ENCODE measurements at regions not wholly inside any gene's neighbourhood (a gene's known extent, or its start where the extent isn't known, plus 50 kb on each side); places are given as distances from the start of the nearest gene placed in this dataset.

- Histone ChIP-seq H3K4me3 (ENCODE audit: low read depth in 1 of 2, low read length in 1 of 2) (no peak overlapping the region), H3K27ac (no peak overlapping the region), H3K4me1 (ENCODE audit: control insufficient read depth in 1 of 2, insufficient read depth in 1 of 2, low read depth in 1 of 2, low read length in 1 of 2) (no peaks in the 10 kb centered on the region), H3K27me3 (no peaks in the 10 kb centered on the region), H3K36me3 (no peaks in the 10 kb centered on the region), H3K9me3 (no peaks in the 10 kb centered on the region)
- no peak for TF ChIP-seq CTCF (IDR thresholded peaks at IDR 0.05)
Measured at GRCh38 chr2:103902347-103902746, 951.6 kb upstream of the POU3F3 start.

GRCh38 chr2:103921161-103921560, 932.8 kb upstream of the POU3F3 start:
- no peaks in the 10 kb centered on the region for H3K9me3 ChIP-seq
- no peak overlapping the region for H3K4me3 ChIP-seq (ENCODE audit: low read depth in 1 of 2, low read length in 1 of 2)
- no peaks in the 10 kb centered on the region for H3K36me3 ChIP-seq
- no peak for TF ChIP-seq CTCF (IDR thresholded peaks at IDR 0.05)
- H3K27ac ChIP-seq = no peak overlapping the region
- H3K27me3 ChIP-seq = no peaks in the 10 kb centered on the region
- H3K4me1 ChIP-seq (ENCODE audit: control insufficient read depth in 1 of 2, insufficient read depth in 1 of 2, low read depth in 1 of 2, low read length in 1 of 2) = no peaks in the 10 kb centered on the region

GRCh38 chr2:103942199-103942598, 911.7 kb upstream of the POU3F3 start:
- H3K4me3 ChIP-seq (ENCODE audit: low read depth in 1 of 2, low read length in 1 of 2) = no peak overlapping the region
- no peaks in the 10 kb centered on the region for H3K27me3 ChIP-seq
- H3K4me1 ChIP-seq (ENCODE audit: control insufficient read depth in 1 of 2, insufficient read depth in 1 of 2, low read depth in 1 of 2, low read length in 1 of 2) = no peaks in the 10 kb centered on the region
- TF ChIP-seq CTCF (IDR thresholded peaks at IDR 0.05) = no peak
- H3K27ac ChIP-seq = no peak overlapping the region
- no peaks in the 10 kb centered on the region for H3K9me3 ChIP-seq
- H3K36me3 ChIP-seq = no peaks in the 10 kb centered on the region

DNA sequence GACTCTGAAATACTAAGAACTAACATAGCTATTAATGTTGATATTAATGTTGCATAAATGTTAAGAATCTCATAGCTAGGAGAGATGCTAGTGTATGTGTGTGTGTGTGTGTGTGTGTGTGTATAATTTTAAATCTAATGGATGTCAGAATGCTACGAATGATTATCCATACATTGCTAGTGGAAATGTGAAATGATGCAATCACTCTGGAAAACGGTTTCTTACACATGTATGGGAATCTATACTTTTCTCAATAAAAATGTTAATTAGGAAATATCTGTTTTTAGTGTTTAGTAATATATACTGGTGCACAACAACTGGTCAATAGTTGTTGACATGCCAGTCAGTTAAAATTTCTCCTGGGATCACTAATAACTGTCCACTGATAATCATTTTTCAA, 908.8 kb upstream of the POU3F3 start:
- Histone ChIP-seq H3K4me1 (ENCODE audit: control insufficient read depth in 1 of 2, insufficient read depth in 1 of 2, low read depth in 1 of 2, low read length in 1 of 2) (no peaks in the 10 kb centered on the region), H3K27me3 (no peaks in the 10 kb centered on the region), H3K36me3 (no peaks in the 10 kb centered on the region), H3K9me3 (no peaks in the 10 kb centered on the region), H3K27ac (no peak overlapping the region), H3K4me3 (ENCODE audit: low read depth in 1 of 2, low read length in 1 of 2) (no peak overlapping the region)
- no peak for TF ChIP-seq CTCF (IDR thresholded peaks at IDR 0.05)

GRCh38 chr2:103959174-103960128, 894.5 kb upstream of the POU3F3 start:
- no peaks in the 10 kb centered on the region for H3K36me3 ChIP-seq
- H3K9me3 ChIP-seq = no peaks in the 10 kb centered on the region
- H3K27me3 ChIP-seq = no peaks in the 10 kb centered on the region
- H3K4me1 ChIP-seq (ENCODE audit: control insufficient read depth in 1 of 2, insufficient read depth in 1 of 2, low read depth in 1 of 2, low read length in 1 of 2) = no peaks in the 10 kb centered on the region
- H3K4me3 ChIP-seq (ENCODE audit: low read depth in 1 of 2, low read length in 1 of 2) = no peak overlapping the region
- H3K27ac ChIP-seq = no peak overlapping the region
- TF ChIP-seq CTCF (IDR thresholded peaks at IDR 0.05) = no peak

All from neutrophil (primary cell).